ENCODE measurements at regions not wholly inside any gene's neighbourhood (a gene's known extent, or its start where the extent isn't known, plus 50 kb on each side); places are given as distances from the start of the nearest gene placed in this dataset.

- Mint-ChIP-seq H3K9me3 (ENCODE audit: unreplicated experiment) (peaks cover 4% of the 10 kb centered on the region), H3K36me3 (ENCODE audit: unreplicated experiment) (peaks cover 8% of the 10 kb centered on the region), H3K27me3 (ENCODE audit: unreplicated experiment) (peaks cover 4% of the 10 kb centered on the region), H3K27ac (ENCODE audit: unreplicated experiment) (no peak overlapping the region), H3K4me1 (ENCODE audit: low read depth, unreplicated experiment) (no peaks in the 10 kb centered on the region), H3K4me3 (ENCODE audit: unreplicated experiment) (no peak overlapping the region)
- no peak for DNase-seq
- TF ChIP-seq, protein P1, sequence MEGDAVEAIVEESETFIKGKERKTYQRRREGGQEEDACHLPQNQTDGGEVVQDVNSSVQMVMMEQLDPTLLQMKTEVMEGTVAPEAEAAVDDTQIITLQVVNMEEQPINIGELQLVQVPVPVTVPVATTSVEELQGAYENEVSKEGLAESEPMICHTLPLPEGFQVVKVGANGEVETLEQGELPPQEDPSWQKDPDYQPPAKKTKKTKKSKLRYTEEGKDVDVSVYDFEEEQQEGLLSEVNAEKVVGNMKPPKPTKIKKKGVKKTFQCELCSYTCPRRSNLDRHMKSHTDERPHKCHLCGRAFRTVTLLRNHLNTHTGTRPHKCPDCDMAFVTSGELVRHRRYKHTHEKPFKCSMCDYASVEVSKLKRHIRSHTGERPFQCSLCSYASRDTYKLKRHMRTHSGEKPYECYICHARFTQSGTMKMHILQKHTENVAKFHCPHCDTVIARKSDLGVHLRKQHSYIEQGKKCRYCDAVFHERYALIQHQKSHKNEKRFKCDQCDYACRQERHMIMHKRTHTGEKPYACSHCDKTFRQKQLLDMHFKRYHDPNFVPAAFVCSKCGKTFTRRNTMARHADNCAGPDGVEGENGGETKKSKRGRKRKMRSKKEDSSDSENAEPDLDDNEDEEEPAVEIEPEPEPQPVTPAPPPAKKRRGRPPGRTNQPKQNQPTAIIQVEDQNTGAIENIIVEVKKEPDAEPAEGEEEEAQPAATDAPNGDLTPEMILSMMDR (IDR thresholded peaks at IDR 0.05; ENCODE audit: partially characterized antibody, unreplicated experiment), result no peak
Measured at GRCh38 chr20:18989736-18990474, 176.3 kb downstream of the SCP2D1 start.

DNA sequence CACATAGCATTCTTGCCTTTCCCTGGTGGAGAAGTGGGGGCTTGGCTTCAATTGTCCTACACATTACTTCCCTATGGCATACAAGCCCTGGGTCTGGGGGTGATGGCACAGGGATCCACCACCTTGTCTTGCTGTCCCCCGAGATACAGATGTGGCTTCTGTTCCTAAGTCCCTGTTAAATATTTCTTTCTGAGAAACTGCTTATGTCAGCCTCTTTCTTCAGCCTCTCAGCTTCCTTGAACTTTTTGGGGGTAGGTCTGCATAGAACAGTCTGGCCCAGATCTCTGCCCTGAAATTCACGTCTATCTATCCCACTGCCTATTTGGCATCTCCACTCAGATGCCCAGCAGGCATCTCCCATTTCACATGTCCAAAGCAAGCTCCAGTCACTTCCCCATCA, 177.4 kb downstream of the SCP2D1 start:
- Mint-ChIP-seq H3K27me3 (ENCODE audit: unreplicated experiment) (peaks cover 5% of the 10 kb centered on the region), H3K4me3 (ENCODE audit: unreplicated experiment) (no peak overlapping the region), H3K36me3 (ENCODE audit: unreplicated experiment) (peaks cover 8% of the 10 kb centered on the region), H3K4me1 (ENCODE audit: low read depth, unreplicated experiment) (no peaks in the 10 kb centered on the region), H3K27ac (ENCODE audit: unreplicated experiment) (no peak overlapping the region), H3K9me3 (ENCODE audit: unreplicated experiment) (peaks cover 4% of the 10 kb centered on the region)
- TF ChIP-seq, protein P1 (IDR thresholded peaks at IDR 0.05; ENCODE audit: partially characterized antibody, unreplicated experiment), result no peak
- DNase-seq, result no peak

DNA sequence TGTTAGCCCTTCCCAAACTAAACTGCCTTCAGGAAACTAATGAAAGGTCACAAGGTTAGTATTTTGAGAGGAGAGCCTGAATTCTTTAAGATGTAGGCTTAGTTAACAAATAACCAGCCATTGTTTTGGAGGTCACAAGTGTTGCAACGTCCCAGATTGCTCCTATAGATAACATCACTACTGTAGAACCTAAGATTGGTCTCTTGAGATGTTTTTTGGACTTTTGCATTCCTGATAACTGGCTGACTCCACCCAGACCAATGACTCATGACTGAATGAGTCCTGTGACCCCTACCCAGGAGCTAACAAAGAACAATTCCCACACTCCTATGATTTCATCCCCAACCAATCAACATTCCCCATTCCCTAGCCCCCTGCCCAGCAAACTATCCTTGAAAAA, 178.8 kb downstream of the SCP2D1 start:
- no peak overlapping the region for H3K27ac Mint-ChIP-seq (ENCODE audit: unreplicated experiment)
- TF ChIP-seq, protein P1 (IDR thresholded peaks at IDR 0.05; ENCODE audit: partially characterized antibody, unreplicated experiment), result no peak

GRCh38 chr20:18995455-18995854, 181.9 kb downstream of the SCP2D1 start:
- Mint-ChIP-seq H3K9me3 (ENCODE audit: unreplicated experiment) (peaks cover 4% of the 10 kb centered on the region), H3K27ac (ENCODE audit: unreplicated experiment) (no peak overlapping the region), H3K36me3 (ENCODE audit: unreplicated experiment) (peaks cover 8% of the 10 kb centered on the region), H3K4me1 (ENCODE audit: low read depth, unreplicated experiment) (no peaks in the 10 kb centered on the region), H3K27me3 (ENCODE audit: unreplicated experiment) (peaks cover 6% of the 10 kb centered on the region), H3K4me3 (ENCODE audit: unreplicated experiment) (no peak overlapping the region)
- TF ChIP-seq, protein P1 (IDR thresholded peaks at IDR 0.05; ENCODE audit: partially characterized antibody, unreplicated experiment), result no peak
- DNase-seq, result no peak

More for the DNA sequence above, 178.8 kb downstream of the SCP2D1 start:
- Mint-ChIP-seq H3K36me3 (ENCODE audit: unreplicated experiment) (peaks cover 8% of the 10 kb centered on the region), H3K9me3 (ENCODE audit: unreplicated experiment) (peaks cover 4% of the 10 kb centered on the region), H3K4me3 (ENCODE audit: unreplicated experiment) (no peak overlapping the region), H3K4me1 (ENCODE audit: low read depth, unreplicated experiment) (no peaks in the 10 kb centered on the region), H3K27me3 (ENCODE audit: unreplicated experiment) (peaks cover 4% of the 10 kb centered on the region)
- no peak for DNase-seq

- H3K4me1 Mint-ChIP-seq (ENCODE audit: low read depth, unreplicated experiment), result no peaks in the 10 kb centered on the region
Measured at GRCh38 chr20:18999086-18999485, 185.5 kb downstream of the SCP2D1 start.

More at GRCh38 chr20:18999086-18999485, 185.5 kb downstream of the SCP2D1 start:
- Mint-ChIP-seq H3K36me3 (ENCODE audit: unreplicated experiment) (no peaks in the 10 kb centered on the region), H3K9me3 (ENCODE audit: unreplicated experiment) (no peaks in the 10 kb centered on the region), H3K27me3 (ENCODE audit: unreplicated experiment) (peaks cover 6% of the 10 kb centered on the region), H3K4me3 (ENCODE audit: unreplicated experiment) (no peak overlapping the region), H3K27ac (ENCODE audit: unreplicated experiment) (no peak overlapping the region)
- TF ChIP-seq, protein P1 (IDR thresholded peaks at IDR 0.05; ENCODE audit: partially characterized antibody, unreplicated experiment), result no peak
- DNase-seq, result no peak

All from glutamatergic neuron (in vitro differentiated cells).